Karpas-422 (cell line): ENCODE measurements at regions not wholly inside any gene's neighbourhood (a gene's known extent, or its start where the extent isn't known, plus 50 kb on each side); places are given as distances from the start of the nearest gene placed in this dataset.
A peak's percentile ranks its signal among the peaks of the same experiment; 100 is the strongest.
"Not testable (repeated sequence)": the region's sequence is repeated elsewhere in the genome, so short reads cannot be mapped to it uniquely, and the experiment has no call there.

Experiments used
- DNase-seq: peaks from one replicate; pipeline ENCODE4 v3.0.0-alpha.2; 2015
- H2AFZ ChIP-seq: fragments of 200-600 bp; sonication (generic); 2 replicates; pipeline ENCODE4 v1.6.1; 2014; ENCODE audit warnings: antibody characterized with exemption, low read length, mixed read lengths
- H3K27ac ChIP-seq: fragments of 200-600 bp; sonication (generic); 2 replicates; pipeline ENCODE4 v1.5.1; 2014; ENCODE audit warnings: mild to moderate bottlenecking, low read length, moderate library complexity
- H3K27me3 ChIP-seq: fragments of 200-600 bp; sonication (generic); 2 replicates; pipeline ENCODE4 v1.6.1; 2014; ENCODE audit warnings: low read length, mixed read lengths
- H3K36me3 ChIP-seq: fragments of 200-600 bp; sonication (generic); 2 replicates; pipeline ENCODE4 v1.6.1; 2014; ENCODE audit warnings: low read length, mixed read lengths; ENCODE audit not compliant: insufficient read depth
- H3K4me1 ChIP-seq: fragments of 200-600 bp; sonication (generic); 2 replicates; pipeline ENCODE4 v1.6.1; 2014; ENCODE audit warnings: mild to moderate bottlenecking, low read length, mixed read lengths
- H3K4me2 ChIP-seq: fragments of 200-600 bp; sonication (generic); 2 replicates; pipeline ENCODE4 v1.6.1; 2014; ENCODE audit warnings: low read length, low read depth, mild to moderate bottlenecking; ENCODE audit not compliant: poor library complexity, severe bottlenecking
- H3K4me3 ChIP-seq: fragments of 200-600 bp; sonication (generic); 2 replicates; pipeline ENCODE4 v1.5.1; 2014; ENCODE audit warnings: mild to moderate bottlenecking, antibody characterized with exemption, low read length, mixed read lengths
- H3K79me2 ChIP-seq: fragments of 200-600 bp; sonication (generic); 2 replicates; pipeline ENCODE4 v1.6.1; 2014; ENCODE audit warnings: mild to moderate bottlenecking, low read length, mixed read lengths
- H3K9ac ChIP-seq: fragments of 200-600 bp; sonication (generic); 2 replicates; pipeline ENCODE4 v1.6.0; 2014; ENCODE audit warnings: low read length
- H3K9me2 ChIP-seq: fragments of 200-600 bp; sonication (generic), shearing (Covaris generic); replicated peaks from 2 replicates; pipeline ENCODE4 v1.6.0; 2014; ENCODE audit warnings: mild to moderate bottlenecking, low read length, moderate library complexity; ENCODE audit not compliant: insufficient read depth
- H3K9me3 ChIP-seq: fragments of 300-700, 200-600 bp; sonication (generic); 2 replicates; pipeline ENCODE4 v1.6.1; 2014; ENCODE audit warnings: low read length, mixed read lengths
- H4K20me1 ChIP-seq: fragments of 200-600 bp; sonication (generic); 2 replicates; pipeline ENCODE4 v1.6.1; 2014; ENCODE audit warnings: mild to moderate bottlenecking, antibody characterized with exemption, low read length, low read depth; ENCODE audit not compliant: insufficient read depth

GRCh38 chr3:167057581-167057980, 322.5 kb downstream of the ZBBX start:
- H2AFZ ChIP-seq = no peak overlapping the region
- H3K9ac ChIP-seq = no peak overlapping the region
- no peaks in the 10 kb centered on the region for H3K79me2 ChIP-seq
- H3K27me3 ChIP-seq = no peaks in the 10 kb centered on the region
- no peak overlapping the region for H3K4me3 ChIP-seq
- no peaks in the 10 kb centered on the region for H4K20me1 ChIP-seq
- DNase-seq = no peak
- H3K9me3 ChIP-seq = peaks cover 4% of the 10 kb centered on the region; the same call in 1 of the 2 replicates
- H3K4me1 ChIP-seq = no peaks in the 10 kb centered on the region
- no peaks in the 10 kb centered on the region for H3K36me3 ChIP-seq
- no peak overlapping the region for H3K27ac ChIP-seq
- no peaks in the 10 kb centered on the region for H3K9me2 ChIP-seq
- no peak overlapping the region for H3K4me2 ChIP-seq

GRCh38 chr3:167054926-167055325, 325.2 kb downstream of the ZBBX start:
- H3K27ac ChIP-seq = no peak overlapping the region
- H3K36me3 ChIP-seq = no peaks in the 10 kb centered on the region
- H3K4me1 ChIP-seq = no peaks in the 10 kb centered on the region
- H2AFZ ChIP-seq = no peak overlapping the region
- H4K20me1 ChIP-seq = no peaks in the 10 kb centered on the region
- no peaks in the 10 kb centered on the region for H3K9me2 ChIP-seq
- H3K9me3 ChIP-seq = peaks cover 4% of the 10 kb centered on the region; the same call in 1 of the 2 replicates
- no peaks in the 10 kb centered on the region for H3K79me2 ChIP-seq
- no peak overlapping the region for H3K4me2 ChIP-seq
- no peak overlapping the region for H3K9ac ChIP-seq
- no peaks in the 10 kb centered on the region for H3K27me3 ChIP-seq
- no peak for DNase-seq
- H3K4me3 ChIP-seq = no peak overlapping the region

GRCh38 chr3:167051421-167051820, 328.7 kb downstream of the ZBBX start:
- H4K20me1 ChIP-seq = no peaks in the 10 kb centered on the region
- H3K79me2 ChIP-seq = no peaks in the 10 kb centered on the region
- peaks cover under 1% of the 10 kb centered on the region; the same call in 1 of the 2 replicates for H3K9me3 ChIP-seq
- H2AFZ ChIP-seq = no peak overlapping the region
- no peak overlapping the region for H3K9ac ChIP-seq
- no peaks in the 10 kb centered on the region for H3K4me1 ChIP-seq
- no peak overlapping the region for H3K4me3 ChIP-seq
- no peaks in the 10 kb centered on the region for H3K36me3 ChIP-seq
- no peaks in the 10 kb centered on the region for H3K27me3 ChIP-seq
- no peak for DNase-seq
- no peak overlapping the region for H3K4me2 ChIP-seq
- H3K27ac ChIP-seq = no peak overlapping the region
- H3K9me2 ChIP-seq = no peaks in the 10 kb centered on the region; the same call in 1 of the 2 replicates

GRCh38 chr3:167033866-167034265, 346.2 kb downstream of the ZBBX start:
- Histone ChIP-seq H3K79me2 (no peaks in the 10 kb centered on the region), H3K4me1 (no peaks in the 10 kb centered on the region), H3K4me3 (no peak overlapping the region), H2AFZ (no peak overlapping the region), H3K9ac (no peak overlapping the region), H3K9me3 (no peaks in the 10 kb centered on the region), H3K9me2 (no peaks in the 10 kb centered on the region), H3K27me3 (no peaks in the 10 kb centered on the region), H3K27ac (no peak overlapping the region), H3K4me2 (no peak overlapping the region), H4K20me1 (no peaks in the 10 kb centered on the region), H3K36me3 (no peaks in the 10 kb centered on the region)
- no peak for DNase-seq

GRCh38 chr3:167032267-167032876, 347.7 kb downstream of the ZBBX start:
- H3K4me1 ChIP-seq = no peaks in the 10 kb centered on the region
- H3K9me2 ChIP-seq = no peaks in the 10 kb centered on the region
- H3K27me3 ChIP-seq = no peaks in the 10 kb centered on the region
- no peaks in the 10 kb centered on the region for H3K9me3 ChIP-seq
- H4K20me1 ChIP-seq = no peaks in the 10 kb centered on the region
- no peaks in the 10 kb centered on the region for H3K79me2 ChIP-seq
- no peaks in the 10 kb centered on the region for H3K36me3 ChIP-seq
- no peak overlapping the region for H3K27ac ChIP-seq
- peak; percentile 78 for DNase-seq
- H3K4me3 ChIP-seq = no peak overlapping the region
- H2AFZ ChIP-seq = no peak overlapping the region
- H3K4me2 ChIP-seq = no peak overlapping the region
- no peak overlapping the region for H3K9ac ChIP-seq

DNA sequence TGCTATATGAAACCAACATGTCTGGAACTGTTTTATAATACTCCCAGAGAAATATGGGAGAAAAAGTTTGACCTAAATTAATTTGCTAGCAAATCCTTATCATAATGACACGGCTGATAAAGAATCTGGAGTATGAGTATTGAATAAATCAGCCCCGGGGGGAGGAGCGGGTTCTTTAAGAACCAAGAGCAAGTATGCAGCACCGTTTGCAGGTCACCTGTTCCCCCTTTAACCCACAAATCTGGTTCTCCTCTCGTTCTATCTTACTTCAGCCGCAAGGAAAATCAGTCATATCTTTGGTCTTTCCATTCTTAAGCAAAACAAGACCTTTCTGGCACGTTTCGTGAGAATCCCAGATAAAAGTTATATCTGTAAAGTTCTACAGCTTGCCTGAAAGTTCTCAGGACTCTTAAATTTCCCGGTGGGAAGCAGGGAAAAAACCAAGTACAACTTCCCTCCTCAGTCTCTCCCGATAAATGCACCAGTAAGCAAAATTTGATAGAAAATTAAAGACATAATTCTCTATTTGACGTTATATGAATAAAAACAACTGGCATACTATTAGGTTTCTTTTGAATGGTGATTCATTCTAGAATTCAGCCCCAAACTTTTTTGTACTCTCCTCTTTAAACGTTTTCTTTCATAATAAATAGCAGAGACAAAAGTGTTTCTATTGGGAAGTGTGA, 348.6 kb downstream of the ZBBX start:
- H3K4me3 ChIP-seq = no peak overlapping the region
- no peaks in the 10 kb centered on the region for H3K9me3 ChIP-seq
- no peaks in the 10 kb centered on the region for H3K4me1 ChIP-seq
- H3K79me2 ChIP-seq = no peaks in the 10 kb centered on the region
- no peak for DNase-seq
- no peaks in the 10 kb centered on the region for H3K9me2 ChIP-seq
- no peak overlapping the region for H3K9ac ChIP-seq
- H3K36me3 ChIP-seq = no peaks in the 10 kb centered on the region
- no peak overlapping the region for H3K27ac ChIP-seq
- H3K4me2 ChIP-seq = no peak overlapping the region
- no peaks in the 10 kb centered on the region for H4K20me1 ChIP-seq
- no peaks in the 10 kb centered on the region for H3K27me3 ChIP-seq
- H2AFZ ChIP-seq = no peak overlapping the region

DNA sequence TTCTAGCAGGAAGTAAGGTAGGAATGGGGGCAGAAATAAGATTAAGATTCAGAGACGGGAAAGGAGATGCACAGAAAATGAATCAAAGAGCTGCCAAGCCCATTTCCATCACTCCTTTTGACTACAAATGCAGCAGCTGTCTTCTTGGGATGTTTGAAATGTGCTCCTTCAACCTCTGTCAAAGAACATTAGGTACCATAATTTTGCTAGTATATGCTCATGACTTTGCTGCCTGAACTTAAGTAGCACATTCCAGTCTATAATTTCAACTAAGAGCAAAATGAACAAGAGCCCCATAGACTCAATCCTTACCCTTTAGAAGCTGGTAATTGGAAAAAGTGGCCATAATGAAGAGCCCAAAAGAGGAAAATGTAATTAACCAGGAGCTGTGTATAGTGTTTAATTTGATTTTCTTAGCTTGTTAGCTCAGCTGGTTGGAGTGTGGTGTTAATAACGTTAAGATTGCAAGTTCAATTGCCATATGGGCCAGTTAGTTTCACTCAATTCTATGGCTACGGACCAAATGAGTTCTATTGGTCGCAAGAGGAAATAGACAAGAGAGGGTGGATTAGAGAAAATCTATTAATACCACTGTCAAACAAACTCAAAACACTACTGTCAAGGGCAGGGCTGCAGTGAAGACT, 349.9 kb downstream of the ZBBX start:
- H3K9me2 ChIP-seq = no peaks in the 10 kb centered on the region
- H4K20me1 ChIP-seq = no peaks in the 10 kb centered on the region
- no peaks in the 10 kb centered on the region for H3K9me3 ChIP-seq
- no peak overlapping the region for H3K4me3 ChIP-seq
- no peak for DNase-seq
- no peaks in the 10 kb centered on the region for H3K4me1 ChIP-seq
- no peak overlapping the region for H3K9ac ChIP-seq
- no peaks in the 10 kb centered on the region for H3K27me3 ChIP-seq
- no peak overlapping the region for H2AFZ ChIP-seq
- H3K79me2 ChIP-seq = no peaks in the 10 kb centered on the region
- H3K36me3 ChIP-seq = no peaks in the 10 kb centered on the region
- no peak overlapping the region for H3K4me2 ChIP-seq
- no peak overlapping the region for H3K27ac ChIP-seq

DNA sequence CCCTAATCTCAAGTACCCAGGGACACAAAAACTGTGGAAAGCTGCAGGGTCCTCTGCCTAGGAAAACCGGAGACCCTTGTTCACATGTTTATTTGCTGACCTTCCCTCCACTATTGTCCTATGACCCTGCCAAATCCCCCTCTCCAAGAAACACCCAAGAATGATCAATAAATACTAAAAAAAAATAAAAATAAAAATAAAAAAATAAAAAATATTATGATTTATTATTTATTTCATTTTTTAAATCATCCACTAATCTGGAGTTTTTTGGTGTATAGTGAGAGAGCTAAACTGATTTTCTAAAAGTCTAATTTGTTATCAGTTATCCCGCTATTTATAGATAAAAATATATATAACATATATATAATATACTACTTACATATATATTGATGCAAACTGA, 360.6 kb downstream of the ZBBX start:
- H3K4me2 ChIP-seq, H3K9me3 ChIP-seq, H3K36me3 ChIP-seq, H3K27me3 ChIP-seq, H3K79me2 ChIP-seq, H3K4me1 ChIP-seq, H4K20me1 ChIP-seq, H3K9me2 ChIP-seq, H3K4me3 ChIP-seq, DNase-seq, H3K27ac ChIP-seq, H3K9ac ChIP-seq, H2AFZ ChIP-seq: not testable (repeated sequence)
